GM23338 (cell line): ENCODE measurements at regions not wholly inside any gene's neighbourhood (a gene's known extent, or its start where the extent isn't known, plus 50 kb on each side); places are given as distances from the start of the nearest gene placed in this dataset.

ENCODE experiments used
- ATAC-seq: fragments of 200-7000 bp; cut with Tn5 transposase; 3 replicates; pipeline ENCODE4 v1.9.1; 2020
- DNase-seq: peaks from one replicate; pipeline ENCODE4 v3.0.0-alpha.2; 2015; ENCODE audit warnings: low spot score
- H2AFZ ChIP-seq: fragments of 200-600 bp; sonication (generic); 2 replicates; pipeline ENCODE4 v1.8.0; 2016; ENCODE audit warnings: antibody characterized with exemption, mild to moderate bottlenecking, moderate library complexity
- H3F3A ChIP-seq: fragments of 200-600 bp; sonication (generic); replicated peaks from 2 replicates; pipeline ENCODE4 v1.8.0; 2017; ENCODE audit warnings: antibody characterized with exemption, mixed run types, low read depth
- H3K27ac ChIP-seq: fragments of 200-600 bp; sonication (generic); 2 replicates; pipeline ENCODE4 v1.6.1; 2016; ENCODE audit warnings: low read depth
- H3K27me3 ChIP-seq: fragments of 200-600 bp; sonication (generic); 2 replicates; pipeline ENCODE4 v1.8.0; 2016; ENCODE audit warnings: mild to moderate bottlenecking, mixed run types, moderate library complexity; ENCODE audit not compliant: insufficient read depth
- H3K36me3 ChIP-seq: fragments of 200-600 bp; sonication (generic); 2 replicates; pipeline ENCODE4 v1.8.0; 2016; ENCODE audit warnings: mild to moderate bottlenecking; ENCODE audit not compliant: insufficient read depth
- H3K4me1 ChIP-seq: fragments of 200-600 bp; sonication (generic); 2 replicates; pipeline ENCODE4 v1.8.0; 2016; ENCODE audit warnings: mild to moderate bottlenecking, moderate library complexity; ENCODE audit not compliant: insufficient read depth
- H3K4me2 ChIP-seq: fragments of 200-600 bp; sonication (generic); 2 replicates; pipeline ENCODE4 v1.7.1; 2017; ENCODE audit warnings: mixed run types
- H3K4me3 ChIP-seq: fragments of 200-600 bp; sonication (generic); 2 replicates; pipeline ENCODE4 v1.6.1; 2016; ENCODE audit warnings: mixed run types
- H3K79me2 ChIP-seq: fragments of 200-600 bp; sonication (generic); replicated peaks from 2 replicates; pipeline ENCODE4 v1.8.0; 2017; ENCODE audit warnings: mild to moderate bottlenecking; ENCODE audit not compliant: insufficient read depth
- H3K9me2 ChIP-seq: fragments of 200-600 bp; sonication (generic); 2 replicates; pipeline ENCODE4 v1.8.0; 2017; ENCODE audit not compliant: insufficient read depth
- H4K20me1 ChIP-seq: fragments of 200-600 bp; sonication (generic); replicated peaks from 2 replicates; pipeline ENCODE4 v1.8.0; 2017; ENCODE audit warnings: mild to moderate bottlenecking; ENCODE audit not compliant: insufficient read depth
- H3K27ac Mint-ChIP-seq: 2 replicates; pipeline ENCODE4 v1.8.0; 2020; ENCODE audit warnings: inconsistent platforms, mild to moderate bottlenecking, moderate library complexity, mixed read lengths
- H3K27me3 Mint-ChIP-seq: 3 replicates; pipeline ENCODE4 v1.8.0; 2022; ENCODE audit warnings: low read depth, mild to moderate bottlenecking, moderate library complexity, mixed read lengths, inconsistent platforms; ENCODE audit not compliant: insufficient read depth, poor library complexity
- H3K36me3 Mint-ChIP-seq: 3 replicates; pipeline ENCODE4 v1.8.0; 2021; ENCODE audit warnings: low read depth, mild to moderate bottlenecking, inconsistent platforms, moderate library complexity, mixed read lengths
- H3K4me1 Mint-ChIP-seq: 3 replicates; pipeline ENCODE4 v1.8.0; 2020; ENCODE audit warnings: mild to moderate bottlenecking, inconsistent platforms, mixed read lengths
- H3K4me3 Mint-ChIP-seq: 3 replicates; pipeline ENCODE4 v1.8.0; 2021; ENCODE audit warnings: moderate library complexity, mild to moderate bottlenecking, inconsistent platforms, mixed read lengths
- H3K9me3 Mint-ChIP-seq: 3 replicates; pipeline ENCODE4 v1.8.0; 2020; ENCODE audit warnings: moderate library complexity, mild to moderate bottlenecking, inconsistent platforms, mixed read lengths
- CREB1 ChIP-seq: fragments of 250-450 bp; sonication (Bioruptor Pico); IDR thresholded peaks from 2 replicates; pipeline ENCODE4 v1.5.0; 2020; ENCODE audit warnings: low read depth, mild to moderate bottlenecking, moderate library complexity
- EZH2phosphoT487 ChIP-seq: fragments of 200-600 bp; sonication (generic); IDR thresholded peaks from one replicate; pipeline ENCODE4 v1.8.1; 2018; ENCODE audit warnings: antibody characterized with exemption; ENCODE audit not compliant: unreplicated experiment
- NANOG ChIP-seq: IDR thresholded peaks from 2 replicates; pipeline ENCODE4 v1.6.1; 2016; ENCODE audit warnings: antibody characterized with exemption, borderline replicate concordance
- POLR2AphosphoS5 ChIP-seq: IDR thresholded peaks from 2 replicates; pipeline ENCODE4 v1.6.1; 2016; ENCODE audit warnings: antibody characterized with exemption, low read depth
- STAT1 ChIP-seq: IDR thresholded peaks from one replicate; pipeline ENCODE4 v1.6.1; 2016; ENCODE audit warnings: antibody characterized with exemption; ENCODE audit not compliant: unreplicated experiment
- ZNF462 ChIP-seq: fragments of 250-450 bp; sonication (Bioruptor Pico); IDR thresholded peaks from 2 replicates; pipeline ENCODE4 v1.5.0; 2020; ENCODE audit warnings: mild to moderate bottlenecking, moderate library complexity
- TF ChIP-seq, protein P1 (sequence below): IDR thresholded peaks from 2 replicates; pipeline ENCODE4 v1.6.1; 2016; ENCODE audit warnings: antibody characterized with exemption

- no peak for DNase-seq
Measured at GRCh38 chr20:40883097-40883496, 145.5 kb upstream of the TOP1 start.

More at GRCh38 chr20:40883097-40883496, 145.5 kb upstream of the TOP1 start:
- H3K27ac Mint-ChIP-seq, result no peak overlapping the region
- peaks cover 7% of the 10 kb centered on the region; the same call in 1 of the 2 replicates for H3K9me2 ChIP-seq
- H2AFZ ChIP-seq, result no peak overlapping the region
- TF ChIP-seq EZH2phosphoT487, result no peak
- no peak for TF ChIP-seq NANOG
- TF ChIP-seq CREB1, result no peak
- TF ChIP-seq POLR2AphosphoS5, result no peak
- TF ChIP-seq ZNF462 (CRISPR knock-in tag), result no peak
- TF ChIP-seq, protein P1, sequence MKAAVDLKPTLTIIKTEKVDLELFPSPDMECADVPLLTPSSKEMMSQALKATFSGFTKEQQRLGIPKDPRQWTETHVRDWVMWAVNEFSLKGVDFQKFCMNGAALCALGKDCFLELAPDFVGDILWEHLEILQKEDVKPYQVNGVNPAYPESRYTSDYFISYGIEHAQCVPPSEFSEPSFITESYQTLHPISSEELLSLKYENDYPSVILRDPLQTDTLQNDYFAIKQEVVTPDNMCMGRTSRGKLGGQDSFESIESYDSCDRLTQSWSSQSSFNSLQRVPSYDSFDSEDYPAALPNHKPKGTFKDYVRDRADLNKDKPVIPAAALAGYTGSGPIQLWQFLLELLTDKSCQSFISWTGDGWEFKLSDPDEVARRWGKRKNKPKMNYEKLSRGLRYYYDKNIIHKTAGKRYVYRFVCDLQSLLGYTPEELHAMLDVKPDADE, result no peak
- TF ChIP-seq STAT1, result no peak
- no peak overlapping the region for H3K4me3 ChIP-seq
- ATAC-seq, result no peak
- H3K4me3 Mint-ChIP-seq, result no peak overlapping the region
- no peaks in the 10 kb centered on the region for H3F3A ChIP-seq
- H3K79me2 ChIP-seq, result no peaks in the 10 kb centered on the region
- H4K20me1 ChIP-seq, result no peaks in the 10 kb centered on the region
- no peaks in the 10 kb centered on the region for H3K4me1 ChIP-seq
- H3K27me3 ChIP-seq, result no peaks in the 10 kb centered on the region
- peaks cover 16% of the 10 kb centered on the region for H3K9me3 Mint-ChIP-seq
- H3K36me3 ChIP-seq, result 0 out of 2 replicates have a peak, but pooled peaks cover 4% of the 10 kb centered on the region
- H3K27me3 Mint-ChIP-seq, result peaks cover 11% of the 10 kb centered on the region
- H3K4me1 Mint-ChIP-seq, result no peaks in the 10 kb centered on the region
- H3K36me3 Mint-ChIP-seq, result peaks cover 3% of the 10 kb centered on the region; the same call in 1 of the 3 replicates
- H3K27ac ChIP-seq, result no peak overlapping the region
- H3K4me2 ChIP-seq, result no peak overlapping the region
